ENCODE measurements at regions not wholly inside any gene's neighbourhood (a gene's known extent, or its start where the extent isn't known, plus 50 kb on each side); places are given as distances from the start of the nearest gene placed in this dataset.

GRCh38 chr4:117420948-117421347 lies 335.6 kb upstream of the TRAM1L1 start:
- TF ChIP-seq HDAC2 (IDR thresholded peaks at IDR 0.05) = no peak
- no peak for TF ChIP-seq CTCF (IDR thresholded peaks at IDR 0.05)
- no peak for TF ChIP-seq CHD2 (IDR thresholded peaks at IDR 0.05; ENCODE audit: low read length, partially characterized antibody)
- no peak for TF ChIP-seq POLR2AphosphoS2 (conservative IDR thresholded peaks at IDR 0.05; ENCODE audit: low read length)
- no peak for TF ChIP-seq EP300 (IDR thresholded peaks at IDR 0.05)
- TF ChIP-seq ESRRA (IDR thresholded peaks at IDR 0.05; ENCODE audit: borderline replicate concordance, low read length) = no peak
- TF ChIP-seq, protein P1, sequence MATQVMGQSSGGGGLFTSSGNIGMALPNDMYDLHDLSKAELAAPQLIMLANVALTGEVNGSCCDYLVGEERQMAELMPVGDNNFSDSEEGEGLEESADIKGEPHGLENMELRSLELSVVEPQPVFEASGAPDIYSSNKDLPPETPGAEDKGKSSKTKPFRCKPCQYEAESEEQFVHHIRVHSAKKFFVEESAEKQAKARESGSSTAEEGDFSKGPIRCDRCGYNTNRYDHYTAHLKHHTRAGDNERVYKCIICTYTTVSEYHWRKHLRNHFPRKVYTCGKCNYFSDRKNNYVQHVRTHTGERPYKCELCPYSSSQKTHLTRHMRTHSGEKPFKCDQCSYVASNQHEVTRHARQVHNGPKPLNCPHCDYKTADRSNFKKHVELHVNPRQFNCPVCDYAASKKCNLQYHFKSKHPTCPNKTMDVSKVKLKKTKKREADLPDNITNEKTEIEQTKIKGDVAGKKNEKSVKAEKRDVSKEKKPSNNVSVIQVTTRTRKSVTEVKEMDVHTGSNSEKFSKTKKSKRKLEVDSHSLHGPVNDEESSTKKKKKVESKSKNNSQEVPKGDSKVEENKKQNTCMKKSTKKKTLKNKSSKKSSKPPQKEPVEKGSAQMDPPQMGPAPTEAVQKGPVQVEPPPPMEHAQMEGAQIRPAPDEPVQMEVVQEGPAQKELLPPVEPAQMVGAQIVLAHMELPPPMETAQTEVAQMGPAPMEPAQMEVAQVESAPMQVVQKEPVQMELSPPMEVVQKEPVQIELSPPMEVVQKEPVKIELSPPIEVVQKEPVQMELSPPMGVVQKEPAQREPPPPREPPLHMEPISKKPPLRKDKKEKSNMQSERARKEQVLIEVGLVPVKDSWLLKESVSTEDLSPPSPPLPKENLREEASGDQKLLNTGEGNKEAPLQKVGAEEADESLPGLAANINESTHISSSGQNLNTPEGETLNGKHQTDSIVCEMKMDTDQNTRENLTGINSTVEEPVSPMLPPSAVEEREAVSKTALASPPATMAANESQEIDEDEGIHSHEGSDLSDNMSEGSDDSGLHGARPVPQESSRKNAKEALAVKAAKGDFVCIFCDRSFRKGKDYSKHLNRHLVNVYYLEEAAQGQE (IDR thresholded peaks at IDR 0.05) = no peak
- no peak for TF ChIP-seq BHLHE40 (IDR thresholded peaks at IDR 0.05; ENCODE audit: low read depth, low read length)
- TF ChIP-seq NFE2L2 (conservative IDR thresholded peaks at IDR 0.05; ENCODE audit: low read length) = no peak
- no peak for TF ChIP-seq TP53 (CRISPR knock-in tag; IDR thresholded peaks at IDR 0.05)
- TF ChIP-seq SMC3 (IDR thresholded peaks at IDR 0.05) = no peak
- no peak for TF ChIP-seq KDM1A (IDR thresholded peaks at IDR 0.05; ENCODE audit: low read depth)

Measured in A549 (cell line).